Astrocyte of the cerebellum (primary cell): ENCODE measurements at regions not wholly inside any gene's neighbourhood (a gene's known extent, or its start where the extent isn't known, plus 50 kb on each side); places are given as distances from the start of the nearest gene placed in this dataset.

ENCODE experiments used
- DNase-seq: peaks from one replicate; pipeline ENCODE4 v3.0.0-alpha.2; 2011; ENCODE audit warnings: low read depth
- H3K4me3 ChIP-seq: 2 replicates; pipeline ENCODE4 v1.5.1; 2011; ENCODE audit warnings: mild to moderate bottlenecking, low read depth, low read length, moderate library complexity
- in situ Hi-C: cut with HindIII; loops from 2 replicates; pipeline ENCODE4 v1.10.0; 2017; ENCODE audit warnings: low sequenced_read_pairs
- TF ChIP-seq, protein P1 (sequence below): IDR thresholded peaks from 2 replicates; pipeline ENCODE4 v1.5.1; 2012; ENCODE audit warnings: low read length, low read depth, moderate library complexity, mild to moderate bottlenecking; ENCODE audit errors: missing control alignments

GRCh38 chr10:131728286-131729228, 172.3 kb upstream of the PPP2R2D start:
- TF ChIP-seq, protein P1, sequence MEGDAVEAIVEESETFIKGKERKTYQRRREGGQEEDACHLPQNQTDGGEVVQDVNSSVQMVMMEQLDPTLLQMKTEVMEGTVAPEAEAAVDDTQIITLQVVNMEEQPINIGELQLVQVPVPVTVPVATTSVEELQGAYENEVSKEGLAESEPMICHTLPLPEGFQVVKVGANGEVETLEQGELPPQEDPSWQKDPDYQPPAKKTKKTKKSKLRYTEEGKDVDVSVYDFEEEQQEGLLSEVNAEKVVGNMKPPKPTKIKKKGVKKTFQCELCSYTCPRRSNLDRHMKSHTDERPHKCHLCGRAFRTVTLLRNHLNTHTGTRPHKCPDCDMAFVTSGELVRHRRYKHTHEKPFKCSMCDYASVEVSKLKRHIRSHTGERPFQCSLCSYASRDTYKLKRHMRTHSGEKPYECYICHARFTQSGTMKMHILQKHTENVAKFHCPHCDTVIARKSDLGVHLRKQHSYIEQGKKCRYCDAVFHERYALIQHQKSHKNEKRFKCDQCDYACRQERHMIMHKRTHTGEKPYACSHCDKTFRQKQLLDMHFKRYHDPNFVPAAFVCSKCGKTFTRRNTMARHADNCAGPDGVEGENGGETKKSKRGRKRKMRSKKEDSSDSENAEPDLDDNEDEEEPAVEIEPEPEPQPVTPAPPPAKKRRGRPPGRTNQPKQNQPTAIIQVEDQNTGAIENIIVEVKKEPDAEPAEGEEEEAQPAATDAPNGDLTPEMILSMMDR = no peak
- in situ Hi-C loops = no loop called here
- DNase-seq = no peak
- H3K4me3 ChIP-seq = no peak overlapping the region

DNA sequence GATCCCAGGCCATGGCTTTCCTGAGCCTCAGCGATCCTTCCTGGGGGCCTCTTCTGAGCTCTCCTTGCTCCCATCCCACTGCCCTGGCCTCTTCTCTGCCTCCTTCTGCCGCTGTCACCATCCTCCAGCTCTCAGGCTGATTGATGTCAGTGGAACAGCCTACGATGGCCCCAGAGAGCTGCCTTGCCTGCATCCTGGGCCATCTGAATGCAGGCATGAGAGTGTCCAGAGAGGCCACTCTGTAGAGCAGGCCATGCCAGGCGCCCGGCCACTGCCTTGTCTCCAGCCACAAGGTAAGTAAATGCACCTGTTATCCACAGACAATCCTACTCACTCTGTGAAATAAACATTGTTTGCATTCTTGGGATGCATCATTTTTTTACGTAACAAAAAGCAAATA, 171.4 kb upstream of the PPP2R2D start:
- in situ Hi-C loops = no loop called here
- H3K4me3 ChIP-seq = no peak overlapping the region
- TF ChIP-seq, protein P1 = no peak
- no peak for DNase-seq

DNA sequence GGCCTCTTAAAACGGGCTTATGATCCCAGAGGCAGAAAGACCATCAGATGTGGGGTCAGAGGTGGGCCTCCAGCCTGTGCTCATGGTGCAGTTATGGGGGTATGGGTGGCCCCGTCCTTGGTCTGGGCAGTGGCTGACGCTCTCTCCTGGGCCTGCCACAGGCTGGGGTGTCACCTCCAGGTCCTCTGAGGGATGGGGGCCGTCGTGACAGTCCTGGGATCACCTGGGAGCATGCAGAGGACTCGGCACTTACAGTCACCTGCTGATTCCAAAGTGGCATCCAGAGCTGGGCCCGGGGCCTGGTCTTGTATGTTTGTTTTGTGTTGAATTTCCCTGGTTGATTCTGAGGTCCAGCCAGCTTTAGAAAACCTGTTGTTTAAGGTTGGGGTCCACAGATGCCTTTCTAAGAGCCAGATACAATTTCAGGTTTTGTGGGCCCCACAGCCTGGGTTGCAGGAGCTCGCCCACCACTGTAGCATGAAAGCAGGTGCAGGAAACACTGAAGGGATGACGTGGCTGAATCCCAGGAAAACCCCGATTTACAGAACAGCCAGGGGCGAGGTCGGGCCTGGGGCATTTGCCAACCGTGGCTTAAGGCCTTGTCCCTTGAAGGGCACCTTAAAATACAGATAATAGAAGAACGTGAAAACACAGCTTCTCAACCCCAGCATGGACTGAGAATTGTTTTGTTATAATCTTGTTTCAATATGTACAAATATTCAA, 170.7 kb upstream of the PPP2R2D start:
- DNase-seq = no peak
- in situ Hi-C loops = no loop called here
- no peak overlapping the region for H3K4me3 ChIP-seq
- TF ChIP-seq, protein P1 = no peak

- no peak overlapping the region for H3K4me3 ChIP-seq
- DNase-seq = no peak
- in situ Hi-C loops = no loop called here
- TF ChIP-seq, protein P1 = no peak
Observed at GRCh38 chr10:131730771-131731497, 169.9 kb upstream of the PPP2R2D start.

DNA sequence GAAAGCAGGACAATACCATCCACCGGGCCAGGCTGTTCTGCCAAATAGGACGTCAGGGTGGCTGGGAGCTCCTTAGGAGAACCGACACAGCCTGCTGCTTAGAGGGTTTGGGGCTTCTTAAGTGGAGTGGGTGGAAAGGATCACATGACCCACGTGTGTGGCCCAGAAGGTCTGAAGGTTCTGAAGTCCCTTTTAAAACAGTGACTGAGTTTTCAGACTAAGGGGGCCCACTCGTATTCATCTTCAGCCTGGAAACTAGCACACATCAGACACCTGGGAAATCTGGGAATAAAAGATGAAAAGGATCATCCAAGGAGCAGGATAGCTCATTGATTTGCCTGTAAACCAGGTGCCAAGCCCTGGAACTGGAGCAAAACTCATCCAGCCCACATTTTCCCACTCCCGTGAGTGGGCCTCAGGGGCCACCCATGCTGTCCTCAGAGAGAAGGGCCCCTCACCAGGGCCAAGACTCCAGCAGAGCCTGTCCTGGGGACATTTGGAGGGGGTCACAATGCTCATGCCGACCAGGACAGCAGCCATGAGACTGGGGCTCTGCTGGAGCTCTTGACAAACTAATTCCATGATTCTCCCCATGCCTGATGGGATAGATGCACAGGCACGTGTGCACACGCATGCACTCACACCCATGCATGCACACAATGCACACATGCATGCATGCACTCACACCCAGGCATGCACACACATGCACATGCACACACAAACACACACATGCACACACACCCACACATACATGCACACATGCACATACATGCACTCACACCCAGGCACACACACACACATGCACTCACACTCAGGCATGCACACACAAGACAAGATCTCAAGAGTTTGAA, 168.8 kb upstream of the PPP2R2D start:
- TF ChIP-seq, protein P1 = no peak
- no peak for DNase-seq
- in situ Hi-C loops = no loop called here
- no peak overlapping the region for H3K4me3 ChIP-seq

GRCh38 chr10:131732631-131733127, 168.1 kb upstream of the PPP2R2D start:
- no peak overlapping the region for H3K4me3 ChIP-seq
- in situ Hi-C loops = no loop called here
- DNase-seq = no peak
- TF ChIP-seq, protein P1 = no peak
